Testis (tissue), 2 donors: ENCODE measurements at regions not wholly inside any gene's neighbourhood (a gene's known extent, or its start where the extent isn't known, plus 50 kb on each side); places are given as distances from the start of the nearest gene placed in this dataset.

Experiments
- DNase-seq: peaks from one replicate; pipeline ENCODE4 v3.0.0-alpha.2; 2019
- H3K27ac ChIP-seq, 2 donors: fragments of 200-600 bp; sonication (generic); one replicate each; pipeline ENCODE4 v1.5.1; 2019
- H3K27me3 ChIP-seq: fragments of 200-600 bp; sonication (generic); one replicate; pipeline ENCODE4 v1.5.1; 2019
- H3K36me3 ChIP-seq: fragments of 200-600 bp; sonication (generic); one replicate; pipeline ENCODE4 v1.5.1; 2017; ENCODE audit warnings: low read depth; ENCODE audit errors: missing control alignments
- H3K4me1 ChIP-seq: fragments of 200-600 bp; sonication (generic); one replicate; pipeline ENCODE4 v1.5.1; 2019
- H3K4me3 ChIP-seq, 2 donors: fragments of 200-600 bp; sonication (generic); one replicate each; pipeline ENCODE4 v1.5.1; 2017 to 2019
- H3K9me3 ChIP-seq: fragments of 200-600 bp; sonication (generic); one replicate; pipeline ENCODE4 v1.5.1; 2017
- CTCF ChIP-seq, 3 experiments: fragments of 450-650 bp in 2 of 3; fragments of 200-600 bp in 1 of 3; sonication (generic) in 1 of 3; IDR thresholded peaks; one replicate each; pipeline ENCODE4 v1.5.1; 2016 to 2019; ENCODE audit warnings: antibody characterized with exemption in 3 of 3, mild to moderate bottlenecking in 2 of 3, moderate library complexity in 1 of 3
- POLR2A ChIP-seq: fragments of 450-650 bp; IDR thresholded peaks from one replicate; pipeline ENCODE4 v1.6.1; 2017; ENCODE audit warnings: antibody characterized with exemption, mild to moderate bottlenecking, moderate library complexity
- WGBS, 2 donors: methylation state at CpG; one replicate each; pipeline ENCODE4 v1.1.5; 2018; 5-methylcytosine and 5-hydroxymethylcytosine counted together
- intact Hi-C: fragments of 100-400 bp; cut with DNase I; formaldehyde crosslinking; loops from one replicate; pipeline ENCODE4 v1.15.1; 2023; ENCODE audit warnings: low total_unique reads

DNA sequence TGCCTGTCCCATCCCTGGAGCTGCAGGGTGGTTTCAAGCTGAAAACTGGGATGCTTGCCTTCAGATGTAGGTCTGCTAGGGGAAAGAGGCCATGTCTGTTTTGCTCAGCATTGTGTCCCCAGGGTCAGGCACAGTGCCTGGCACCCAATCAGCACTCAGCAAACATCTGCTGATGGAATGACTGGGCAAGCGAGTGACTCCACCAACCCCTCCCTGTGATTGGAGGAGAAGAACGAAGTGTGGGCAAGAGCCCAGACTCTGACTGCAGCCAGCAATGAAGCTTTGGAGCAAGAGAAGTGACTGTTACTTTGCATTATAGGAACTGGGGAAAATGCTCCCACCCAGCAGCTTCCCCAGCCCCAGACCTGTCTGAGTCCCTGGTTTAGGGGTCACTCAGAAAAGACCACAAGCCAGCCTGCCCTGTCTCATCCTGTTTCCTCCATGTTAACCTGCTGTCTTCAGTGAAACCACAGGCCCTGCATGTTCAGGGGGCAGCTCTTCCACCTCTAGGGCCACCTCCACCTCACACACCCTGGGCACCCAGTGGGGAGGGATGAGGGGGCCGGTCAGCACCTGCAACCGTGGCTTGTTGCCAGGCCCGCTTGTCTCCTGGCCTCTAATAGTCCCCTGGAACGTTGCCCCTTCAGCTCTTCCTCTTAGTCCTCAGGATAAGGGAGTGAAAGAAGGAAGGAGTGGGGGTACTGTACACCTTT lies 147.4 kb downstream of the TRIM29 start:
- H3K9me3 ChIP-seq = no peaks in the 10 kb centered on the region
- 52 to 57% methylated on average over 4 to 6 of the region's 6 CpGs for WGBS, 2 donors
- H3K27ac ChIP-seq = no peak overlapping the region
- H3K4me3 ChIP-seq = no peak overlapping the region
- DNase-seq = peak; percentile 25
- H3K27me3 ChIP-seq = no peaks in the 10 kb centered on the region
- TF ChIP-seq CTCF (IDR thresholded peaks at IDR 0.05) (no peak), POLR2A (no peak)
- no peaks in the 10 kb centered on the region for H3K4me1 ChIP-seq
- intact Hi-C loops = no loop called here
- H3K36me3 ChIP-seq = no peaks in the 10 kb centered on the region

- TF ChIP-seq POLR2A (no peak), CTCF (IDR thresholded peaks at IDR 0.05) (no peak)
- H3K4me1 ChIP-seq = no peaks in the 10 kb centered on the region
- intact Hi-C loops = no loop called here
- H3K9me3 ChIP-seq = no peaks in the 10 kb centered on the region
- DNase-seq = no peak
- WGBS, 2 donors = 58 to 63% methylated on average over 16 of the region's 16 CpGs
- H3K4me3 ChIP-seq = no peak overlapping the region
- H3K27me3 ChIP-seq = no peaks in the 10 kb centered on the region
- H3K27ac ChIP-seq = no peak overlapping the region
- H3K36me3 ChIP-seq = no peaks in the 10 kb centered on the region
These were observed 148.6 kb downstream of the TRIM29 start for GRCh38 chr11:119989159-119989821.

DNA sequence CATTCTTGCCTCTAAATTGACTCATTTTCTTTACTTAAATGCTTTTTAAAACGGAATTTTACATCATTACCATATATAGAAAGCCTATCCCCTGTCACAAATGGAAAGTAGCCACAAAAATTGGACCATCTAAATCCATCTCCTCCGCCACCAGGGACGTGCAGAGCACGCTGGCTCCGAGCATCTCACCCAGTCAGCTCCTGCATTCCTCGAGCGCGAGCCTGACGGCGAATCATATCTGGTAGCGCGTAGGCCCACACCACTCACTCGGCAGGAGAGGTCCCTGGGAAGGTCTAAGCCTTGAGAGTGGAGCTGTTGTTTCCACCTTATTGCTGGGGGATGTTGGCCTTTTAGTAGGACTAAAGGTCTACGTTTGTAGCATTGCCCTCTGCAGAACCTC lies 152.4 kb downstream of the TRIM29 start:
- H3K4me1 ChIP-seq = no peaks in the 10 kb centered on the region
- H3K27me3 ChIP-seq = no peaks in the 10 kb centered on the region
- no peaks in the 10 kb centered on the region for H3K36me3 ChIP-seq
- no peaks in the 10 kb centered on the region for H3K9me3 ChIP-seq
- TF ChIP-seq POLR2A (no peak), CTCF (IDR thresholded peaks at IDR 0.05) (no peak)
- intact Hi-C loops = no loop called here
- DNase-seq = no peak
- H3K4me3 ChIP-seq = no peak overlapping the region
- 89 to 94% methylated on average over 14 of the region's 14 CpGs for WGBS, 2 donors
- H3K27ac ChIP-seq = no peak overlapping the region

GRCh38 chr11:119983816-119984215 lies 154.1 kb downstream of the TRIM29 start:
- DNase-seq = no peak
- Histone ChIP-seq H3K27ac (no peak overlapping the region), H3K36me3 (no peaks in the 10 kb centered on the region), H3K9me3 (no peaks in the 10 kb centered on the region), H3K27me3 (no peaks in the 10 kb centered on the region), H3K4me3 (no peak overlapping the region), H3K4me1 (no peaks in the 10 kb centered on the region)
- WGBS, 2 donors = 94 to 96% methylated on average over 8 of the region's 8 CpGs
- intact Hi-C loops = no loop called here
- no peak for TF ChIP-seq POLR2A
- TF ChIP-seq CTCF (IDR thresholded peaks at IDR 0.05) = no peak
